ENCODE measurements at regions not wholly inside any gene's neighbourhood (a gene's known extent, or its start where the extent isn't known, plus 50 kb on each side); places are given as distances from the start of the nearest gene placed in this dataset.
"Not testable (repeated sequence)": the region's sequence is repeated elsewhere in the genome, so short reads cannot be mapped to it uniquely, and the experiment has no call there.

DNA sequence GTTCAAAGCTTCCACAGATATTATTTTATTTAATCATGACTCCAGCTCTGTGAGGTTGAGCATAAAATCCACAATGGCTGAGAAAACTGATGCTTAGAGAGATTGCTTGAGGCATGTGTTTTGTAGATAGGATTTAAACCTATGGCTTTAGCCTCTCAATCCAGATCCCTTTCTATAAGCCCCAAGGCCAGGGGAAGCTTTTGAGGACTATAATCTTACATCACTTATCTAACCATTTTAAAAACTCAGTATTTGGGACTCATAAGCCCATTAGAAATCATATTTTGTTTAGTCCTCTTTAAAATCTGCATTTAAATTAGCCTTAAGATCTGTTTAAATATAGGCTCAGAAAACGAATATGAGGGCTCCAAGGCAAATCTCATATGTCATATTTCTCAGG lies 135.4 kb upstream of the SERPINE2 start:
- DNase-seq = no peak

DNA sequence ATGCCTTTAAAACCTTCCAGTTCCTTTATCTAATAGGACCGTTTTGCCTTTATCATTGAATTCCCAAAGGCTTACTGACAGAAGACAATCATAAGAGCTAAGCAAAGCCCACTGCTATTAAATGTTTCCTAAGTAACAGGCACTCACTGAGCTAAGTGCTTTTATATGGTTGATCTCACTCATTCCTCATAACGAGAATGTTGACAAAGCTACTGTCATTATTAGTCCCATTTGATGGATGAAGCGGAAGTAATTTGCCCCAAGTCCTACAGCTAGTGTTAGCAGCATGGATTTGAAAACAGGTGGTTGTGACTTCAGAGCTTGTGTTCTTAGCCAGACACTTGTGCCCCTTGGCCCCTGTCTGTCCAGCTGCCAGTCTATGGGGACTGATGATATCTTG lies 134.8 kb upstream of the SERPINE2 start:
- DNase-seq = no peak

DNA sequence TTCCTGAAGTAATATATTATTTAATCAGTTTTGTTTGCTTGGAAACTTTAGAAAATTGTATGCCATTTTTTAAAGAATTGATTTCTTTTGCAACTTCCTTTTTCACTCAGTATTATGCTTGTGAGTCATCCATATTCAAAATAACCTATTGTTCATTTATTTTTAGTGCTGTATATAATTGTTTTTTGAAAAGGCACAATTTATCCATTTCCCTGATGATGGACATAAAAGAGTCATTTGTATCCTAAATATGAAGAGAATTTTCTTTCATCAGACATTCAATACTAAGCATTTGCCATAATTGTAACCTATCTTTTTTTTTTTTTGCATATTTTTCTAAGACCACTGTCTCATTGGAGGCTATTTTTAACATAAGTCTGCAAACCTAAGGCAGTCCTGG lies 134.1 kb upstream of the SERPINE2 start:
- DNase-seq = no peak

DNA sequence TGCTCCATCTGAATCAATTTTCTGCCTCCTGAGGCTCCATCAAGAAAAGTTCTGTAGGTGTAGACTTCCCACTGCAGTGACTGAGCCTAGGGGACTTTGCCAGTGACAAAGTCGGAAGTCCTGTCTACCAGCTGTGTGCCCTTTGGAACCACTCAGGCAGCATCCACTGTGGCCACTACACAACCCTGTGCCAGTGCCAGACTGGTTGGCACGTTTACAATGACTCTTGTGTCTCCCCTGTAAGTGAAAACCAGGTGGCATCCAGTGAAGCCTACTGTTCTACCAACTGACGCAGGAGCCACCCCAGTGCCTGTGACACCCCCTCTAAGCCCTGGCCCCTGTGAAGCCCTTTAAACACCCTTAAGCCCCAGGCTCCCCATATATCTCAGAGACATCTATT lies 132.1 kb upstream of the SERPINE2 start:
- DNase-seq = no peak

DNA sequence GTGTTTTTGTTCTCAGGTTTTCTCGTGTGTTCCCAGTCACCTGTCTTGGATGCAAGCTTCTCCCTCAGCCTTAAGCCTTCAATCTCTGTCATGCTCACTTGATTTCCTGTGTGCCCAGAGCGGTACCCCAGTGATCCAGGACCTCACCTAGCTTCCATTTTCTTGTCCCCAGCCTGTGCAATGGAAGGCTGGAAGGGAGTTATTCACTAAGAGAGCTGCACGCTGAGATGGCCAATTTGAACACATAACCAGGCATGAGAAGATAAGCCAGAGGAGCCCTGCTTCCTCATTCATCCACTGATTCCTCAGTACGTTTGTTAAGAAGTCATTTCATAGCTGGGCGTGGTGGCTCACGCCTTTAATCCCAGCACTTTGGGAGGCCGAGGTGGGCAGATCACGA lies 130.8 kb upstream of the SERPINE2 start:
- DNase-seq = no peak

DNA sequence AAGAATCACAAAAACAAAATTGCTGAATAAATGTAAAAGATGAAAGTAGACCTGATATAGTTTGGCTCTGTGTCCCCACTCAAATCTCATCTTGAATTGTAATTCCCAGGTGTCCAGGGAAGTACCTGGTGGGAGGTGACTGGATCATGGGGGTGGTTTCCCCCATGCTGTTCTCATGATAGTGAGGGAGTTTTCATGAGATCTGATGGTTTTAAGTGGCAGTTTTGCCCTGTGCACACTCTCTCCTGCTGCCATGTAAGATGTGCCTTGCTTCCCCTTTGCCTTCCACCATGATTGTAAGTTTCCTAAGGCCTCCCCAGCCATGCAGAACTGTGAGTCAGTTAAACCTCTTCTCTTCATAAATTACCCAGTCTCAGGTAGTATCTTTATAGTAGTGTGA lies 128.7 kb upstream of the SERPINE2 start:
- not testable (repeated sequence) for DNase-seq

DNA sequence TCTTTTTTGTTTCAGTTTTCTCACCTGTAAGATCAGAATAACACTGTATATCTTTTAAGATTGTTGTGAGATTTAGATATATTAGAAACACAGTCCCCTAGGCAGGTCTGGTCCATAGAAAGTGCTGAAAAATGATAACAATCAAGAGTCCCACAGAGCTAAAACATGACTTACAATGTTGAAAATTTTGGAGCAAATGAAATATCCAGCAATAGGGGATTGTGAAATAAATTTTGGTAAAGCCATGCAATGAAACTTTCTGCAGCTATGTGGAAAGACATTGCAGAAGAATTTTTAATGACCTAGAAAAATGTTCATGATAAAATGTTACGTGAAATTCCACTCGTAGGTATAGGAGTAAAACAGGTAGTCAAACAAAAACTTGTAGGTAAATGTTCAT lies 127.6 kb upstream of the SERPINE2 start:
- DNase-seq = no peak

DNA sequence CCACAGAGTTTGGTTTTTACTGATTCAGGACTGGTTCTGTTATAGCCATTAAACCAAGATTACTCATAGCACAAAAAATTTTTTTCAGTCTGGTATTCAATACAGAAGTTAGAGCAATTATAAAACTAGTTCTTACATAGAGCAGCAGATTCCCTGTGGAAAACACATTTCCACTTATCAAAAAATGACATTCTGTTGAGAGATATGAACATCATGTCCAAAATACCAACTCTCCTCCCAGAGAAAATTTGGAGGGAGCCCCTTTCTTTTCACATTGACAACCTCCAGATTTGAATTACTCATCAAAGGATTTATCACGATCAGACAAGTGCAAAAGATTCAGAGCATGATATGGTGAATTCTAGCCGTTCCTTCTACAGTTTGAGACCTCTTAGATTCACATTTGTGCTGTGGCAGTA lies 126.8 kb upstream of the SERPINE2 start:
- no peak for DNase-seq

DNA sequence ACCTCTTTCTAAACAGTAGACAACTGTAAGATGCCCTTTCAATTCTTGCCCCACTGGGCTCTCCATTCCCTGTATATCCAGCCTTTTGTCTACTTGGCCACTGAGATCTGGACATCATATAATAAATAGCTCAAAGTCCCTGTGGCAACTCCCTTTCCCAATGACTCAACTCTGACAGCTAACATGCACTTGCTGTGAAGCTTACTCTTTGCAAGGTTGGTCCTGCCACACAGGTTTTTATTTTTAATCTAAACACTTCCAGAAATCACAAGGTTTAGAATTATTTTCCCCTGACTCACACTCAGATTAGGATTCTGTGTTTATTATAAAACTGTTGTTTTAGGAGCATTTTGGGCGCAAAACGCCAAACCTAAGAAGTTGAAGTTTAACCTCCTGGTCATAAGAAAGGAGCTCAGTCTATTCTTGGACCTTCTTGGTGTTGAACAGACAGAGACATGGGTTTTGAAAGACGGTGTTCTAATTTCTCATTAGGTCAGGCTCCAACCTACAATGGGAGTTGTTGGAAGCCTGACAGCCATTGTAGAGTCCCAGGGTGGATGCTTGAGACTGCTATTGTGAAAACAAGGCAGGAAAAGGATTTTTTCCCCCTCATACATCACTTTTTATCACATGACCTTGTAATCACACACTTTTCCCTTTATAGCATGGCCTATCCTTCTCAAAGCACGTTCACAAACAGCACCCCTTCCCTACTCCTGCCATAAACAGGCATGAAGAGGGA lies 124.7 kb upstream of the SERPINE2 start:
- DNase-seq = no peak

DNA sequence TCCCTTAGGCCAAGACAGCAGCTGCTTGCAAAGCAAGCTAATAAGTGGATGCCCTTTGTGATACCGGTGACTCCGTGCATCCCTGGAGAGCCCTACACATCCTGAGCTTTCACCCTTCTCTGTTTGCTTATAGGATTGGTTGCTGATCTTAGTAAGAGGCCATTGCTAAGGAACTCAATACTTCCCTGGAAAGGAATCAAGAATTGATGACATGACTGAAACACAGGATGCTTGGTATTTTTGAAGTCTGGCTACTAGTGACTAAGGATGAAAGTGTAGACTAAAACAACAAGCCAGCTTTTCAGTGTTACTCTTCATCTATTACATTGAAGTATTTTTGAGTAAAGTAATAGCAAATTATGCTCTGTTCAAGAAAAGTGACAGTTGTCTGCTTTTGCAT lies 123.0 kb upstream of the SERPINE2 start:
- DNase-seq = no peak

DNA sequence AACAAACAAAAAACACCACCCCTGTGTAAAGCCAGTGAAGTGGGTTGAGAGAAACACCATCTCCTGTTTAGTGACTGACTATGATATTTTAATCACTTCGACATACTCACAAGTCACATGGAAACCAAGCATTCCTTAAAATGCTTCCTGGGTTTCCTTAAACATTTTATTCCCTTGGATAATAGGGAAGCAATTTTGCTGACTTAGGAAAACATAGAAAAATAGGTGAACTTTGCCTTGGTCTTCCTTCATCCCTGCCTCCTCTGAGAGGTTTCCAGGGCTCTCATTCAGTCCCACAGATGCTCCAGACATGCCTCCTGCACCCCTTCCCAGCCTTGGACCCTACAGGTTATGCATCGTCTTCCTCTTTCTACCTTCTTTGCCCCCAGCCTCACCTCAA lies 122.6 kb upstream of the SERPINE2 start:
- DNase-seq = no peak

DNA sequence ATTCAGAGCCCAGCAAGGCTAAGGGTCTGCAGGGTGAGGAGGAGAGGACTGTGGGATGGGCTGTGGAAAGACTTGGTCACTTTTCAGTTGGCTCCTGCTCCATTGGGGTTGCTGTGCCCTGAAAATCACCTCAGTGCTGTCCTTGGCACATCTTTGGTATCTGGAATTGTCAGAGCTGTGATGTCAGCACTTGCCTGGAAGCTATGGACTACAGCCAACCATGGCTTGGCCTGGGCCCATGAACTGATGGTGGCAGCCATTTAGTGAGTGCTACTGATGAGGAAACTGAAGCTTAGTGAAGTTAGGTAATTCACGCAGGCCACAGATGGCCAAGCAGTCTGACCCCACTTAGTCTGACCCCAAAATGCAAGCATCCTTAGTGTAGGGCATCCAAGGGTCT lies 121.8 kb upstream of the SERPINE2 start:
- no peak for DNase-seq

DNA sequence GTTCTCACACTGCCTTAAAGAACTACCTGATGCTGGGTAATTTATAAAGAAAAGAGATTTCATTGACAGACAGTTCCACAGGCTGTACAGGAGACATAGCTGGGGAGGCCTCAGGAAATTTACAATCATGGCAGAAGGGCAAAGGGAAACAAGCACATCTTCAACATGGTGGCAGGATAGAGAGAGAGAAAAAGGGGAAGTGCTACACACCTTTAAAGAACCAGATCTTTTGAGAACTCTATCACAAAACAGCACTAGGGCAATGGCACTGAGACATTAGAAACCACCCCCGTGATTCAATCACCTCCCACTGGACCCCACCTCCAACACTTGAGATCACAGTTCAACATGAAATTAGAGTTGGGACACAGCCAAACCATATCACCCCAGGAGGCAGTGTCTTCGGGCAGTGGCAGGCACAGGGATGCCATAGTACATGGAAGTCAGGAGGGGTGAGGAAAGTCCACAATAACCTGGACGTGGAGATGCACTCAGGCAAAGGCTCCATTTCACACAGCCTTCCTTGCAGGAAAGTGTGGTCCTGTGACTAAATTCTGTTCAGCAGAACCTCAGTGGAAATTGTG lies 120.4 kb upstream of the SERPINE2 start:
- no peak for DNase-seq

DNA sequence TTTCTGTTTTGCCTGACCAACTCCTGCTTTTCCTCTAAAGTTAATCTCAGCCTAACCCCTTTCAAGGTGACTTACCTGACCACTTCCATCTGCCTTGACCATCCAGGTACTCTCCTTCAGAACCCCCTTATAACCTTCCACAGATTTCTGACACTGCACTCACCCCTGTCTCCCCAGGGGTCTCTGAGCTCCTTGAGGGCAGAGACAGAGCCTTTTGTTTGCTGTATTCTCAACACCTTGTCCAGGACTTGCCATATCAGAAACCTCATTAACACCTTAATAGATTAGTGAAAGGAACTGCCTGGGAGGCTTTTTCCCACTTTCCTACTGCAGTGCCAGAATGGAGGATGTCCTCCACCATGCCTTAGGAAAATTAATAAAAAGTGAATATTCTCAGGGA lies 119.7 kb upstream of the SERPINE2 start:
- no peak for DNase-seq

DNA sequence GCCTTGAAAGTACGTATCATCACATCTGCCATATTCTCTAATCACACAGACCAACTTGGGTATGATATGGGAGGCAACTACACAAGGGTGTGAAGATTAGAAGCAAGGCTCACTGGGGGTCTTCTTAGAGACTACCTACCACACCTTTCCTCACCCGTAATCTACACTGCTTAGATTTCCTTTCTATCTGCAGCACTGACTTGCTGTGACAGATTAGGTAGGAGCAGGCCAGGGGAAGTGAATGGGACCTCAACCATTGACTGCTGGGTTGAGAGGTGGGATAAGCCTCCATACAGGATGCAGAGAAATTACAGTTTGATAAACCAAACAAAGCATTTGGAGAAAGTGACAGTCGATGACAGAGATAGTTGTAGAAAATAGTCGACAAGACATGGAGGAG lies 119.0 kb upstream of the SERPINE2 start:
- no peak for DNase-seq

DNA sequence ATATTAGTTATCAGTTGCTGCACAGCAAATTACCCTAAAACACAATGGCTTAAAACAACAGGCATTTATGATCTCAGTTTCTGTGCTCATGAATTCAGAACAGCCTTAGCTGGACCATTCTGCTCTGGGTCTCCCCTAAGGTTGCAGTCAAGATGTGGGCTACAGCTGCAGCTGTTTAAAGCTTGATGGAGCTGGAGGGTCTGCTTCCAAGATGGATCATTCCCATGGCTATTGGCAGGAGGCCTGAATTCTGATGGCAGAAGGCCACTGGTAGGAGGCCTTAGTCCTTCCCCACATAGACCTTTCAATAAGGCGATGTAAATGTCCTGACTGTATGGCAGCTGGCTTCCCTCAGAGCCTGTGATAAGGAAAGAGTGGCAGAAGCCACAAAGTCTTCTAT lies 118.6 kb upstream of the SERPINE2 start:
- DNase-seq = no peak

DNA sequence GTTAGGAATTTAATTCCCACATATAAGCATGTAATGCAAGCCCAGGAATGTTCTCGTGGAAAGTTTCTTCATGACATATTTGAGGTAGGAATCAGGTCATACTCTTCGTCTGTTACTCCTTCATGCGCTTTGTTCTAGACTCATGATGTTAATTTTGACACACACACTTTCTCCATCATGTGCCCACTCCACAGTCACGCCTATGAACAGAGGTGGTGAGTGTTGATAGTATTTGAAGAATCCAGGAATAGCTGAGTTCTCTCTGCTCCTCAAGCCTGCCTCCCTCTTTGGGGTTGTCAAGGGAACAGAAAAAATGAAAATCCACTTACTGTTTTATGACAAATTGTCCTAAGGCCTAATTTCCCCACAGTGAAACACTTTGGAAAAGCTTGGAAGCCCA lies 117.3 kb upstream of the SERPINE2 start:
- DNase-seq = no peak

DNA sequence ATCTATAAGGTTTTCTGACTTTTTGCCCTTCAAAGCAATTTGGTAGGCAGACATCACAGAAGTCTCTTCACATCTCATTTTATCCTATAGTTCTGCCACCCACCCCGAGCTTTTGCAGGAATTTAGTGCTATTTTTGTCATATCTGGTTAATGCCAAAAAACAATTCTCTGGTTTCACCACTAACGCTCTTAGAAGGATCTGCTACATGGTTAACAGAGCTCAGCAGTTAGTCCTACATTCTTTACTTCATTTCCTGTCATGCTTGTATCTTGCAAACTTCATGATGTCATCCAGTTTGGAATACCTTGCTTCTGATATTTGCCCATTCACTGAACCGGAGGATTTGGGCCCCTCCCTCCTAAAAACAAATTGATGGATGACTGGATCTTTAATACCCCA lies 116.8 kb upstream of the SERPINE2 start:
- no peak for DNase-seq

DNA sequence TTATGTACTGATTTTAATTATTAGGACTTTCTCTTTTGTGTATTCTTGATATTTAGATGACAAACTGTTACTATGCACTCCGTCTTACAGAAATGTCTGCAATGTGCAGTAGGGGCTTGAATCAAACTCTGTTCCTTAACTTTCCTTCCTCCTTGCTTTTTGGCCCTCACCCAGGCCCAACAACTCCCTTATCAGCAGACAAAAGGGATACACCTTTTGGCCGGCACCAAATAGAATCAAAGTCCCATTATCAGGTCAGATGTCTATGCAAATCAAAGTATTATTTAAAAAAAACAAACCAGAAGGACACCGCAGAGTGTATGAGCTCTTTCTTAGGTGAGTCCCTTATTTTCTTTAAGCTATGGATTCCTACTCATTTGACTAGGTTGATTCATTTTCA lies 116.3 kb upstream of the SERPINE2 start:
- no peak for DNase-seq

DNA sequence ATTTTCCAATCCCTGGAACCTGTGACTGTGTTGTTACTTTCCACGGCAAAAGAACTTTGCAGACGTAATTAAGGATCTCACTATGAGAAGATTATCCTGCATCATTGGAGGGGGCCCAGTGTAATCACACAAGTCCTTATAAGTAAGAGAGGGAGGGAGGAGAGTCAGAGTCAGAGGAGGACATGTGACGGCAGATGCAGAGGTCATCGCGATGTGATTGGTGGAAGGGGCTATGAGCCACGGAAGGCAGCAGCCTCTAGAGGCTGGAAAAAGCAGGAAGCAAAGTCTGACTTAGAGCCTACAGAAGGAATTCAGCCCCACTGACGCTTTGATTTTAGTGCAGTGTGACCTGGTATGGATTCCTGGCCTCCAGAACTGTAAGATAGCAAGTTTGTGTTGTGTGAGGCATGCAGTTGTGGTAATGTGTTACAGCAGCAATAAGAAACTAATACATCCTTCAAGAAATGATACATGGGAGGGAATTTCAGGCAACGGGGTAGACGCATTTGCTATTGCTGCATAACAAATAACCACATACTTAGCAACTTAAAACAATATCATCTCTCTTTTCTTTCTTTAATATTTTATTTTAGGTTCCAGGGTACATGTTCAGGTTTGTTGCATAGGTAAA lies 112.7 kb upstream of the SERPINE2 start:
- DNase-seq = no peak

DNA sequence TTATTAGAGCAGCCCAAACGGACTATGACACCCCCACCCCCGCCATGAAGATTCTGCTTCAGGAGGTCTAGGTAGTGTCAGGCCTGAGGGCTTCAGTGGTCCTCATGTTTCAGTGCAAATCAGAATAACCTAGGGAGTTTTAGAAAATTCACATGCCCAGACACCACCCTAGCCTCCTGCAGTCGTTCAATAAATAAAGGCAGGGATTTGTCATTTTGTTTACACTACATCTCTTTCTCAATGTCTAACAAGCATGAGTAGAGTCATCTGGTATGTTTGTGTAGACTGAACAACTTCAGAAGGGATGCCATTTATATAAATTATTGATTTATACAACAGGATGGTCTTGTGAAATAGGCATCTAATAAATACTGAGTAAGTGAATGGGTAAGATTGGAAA lies 112.1 kb upstream of the SERPINE2 start:
- no peak for DNase-seq

DNA sequence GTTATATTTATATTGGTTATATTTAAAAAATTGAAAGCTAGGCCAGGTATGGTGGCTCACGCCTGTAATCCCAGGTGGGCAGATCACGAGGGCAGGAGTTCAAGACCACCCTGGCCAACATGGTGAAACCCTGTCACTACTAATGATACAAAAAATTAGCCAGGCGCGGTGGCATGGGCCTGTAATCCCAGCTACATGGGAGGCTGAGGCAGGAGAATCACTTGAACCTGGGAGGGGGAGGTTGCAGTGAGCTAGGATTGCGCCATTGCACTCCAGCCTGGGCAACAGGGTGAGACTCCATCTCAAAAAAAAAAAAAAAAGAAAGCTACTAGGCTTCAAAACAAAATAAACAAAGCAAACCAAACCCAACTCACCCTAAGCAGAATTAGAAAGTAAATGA lies 109.0 kb upstream of the SERPINE2 start:
- DNase-seq = not testable (repeated sequence)

DNA sequence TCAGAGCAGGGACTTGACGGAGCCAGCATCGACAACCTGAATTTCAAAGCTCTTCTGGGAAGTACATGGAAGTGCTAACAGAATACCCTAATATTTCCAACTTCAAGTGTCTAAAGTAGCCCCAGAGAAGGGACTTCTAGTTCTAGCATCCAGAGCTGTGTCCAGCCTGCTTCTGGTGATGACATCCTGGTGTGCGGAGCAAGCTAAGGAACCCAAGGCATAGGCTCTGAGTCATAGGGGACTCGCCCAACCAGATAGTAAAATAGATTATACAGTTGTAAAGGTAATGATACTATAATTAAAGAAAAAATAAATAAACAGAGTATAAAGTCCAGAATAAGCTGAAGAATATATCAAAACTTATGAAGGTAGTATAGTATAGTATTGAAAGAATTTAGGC lies 108.1 kb upstream of the SERPINE2 start:
- no peak for DNase-seq

DNA sequence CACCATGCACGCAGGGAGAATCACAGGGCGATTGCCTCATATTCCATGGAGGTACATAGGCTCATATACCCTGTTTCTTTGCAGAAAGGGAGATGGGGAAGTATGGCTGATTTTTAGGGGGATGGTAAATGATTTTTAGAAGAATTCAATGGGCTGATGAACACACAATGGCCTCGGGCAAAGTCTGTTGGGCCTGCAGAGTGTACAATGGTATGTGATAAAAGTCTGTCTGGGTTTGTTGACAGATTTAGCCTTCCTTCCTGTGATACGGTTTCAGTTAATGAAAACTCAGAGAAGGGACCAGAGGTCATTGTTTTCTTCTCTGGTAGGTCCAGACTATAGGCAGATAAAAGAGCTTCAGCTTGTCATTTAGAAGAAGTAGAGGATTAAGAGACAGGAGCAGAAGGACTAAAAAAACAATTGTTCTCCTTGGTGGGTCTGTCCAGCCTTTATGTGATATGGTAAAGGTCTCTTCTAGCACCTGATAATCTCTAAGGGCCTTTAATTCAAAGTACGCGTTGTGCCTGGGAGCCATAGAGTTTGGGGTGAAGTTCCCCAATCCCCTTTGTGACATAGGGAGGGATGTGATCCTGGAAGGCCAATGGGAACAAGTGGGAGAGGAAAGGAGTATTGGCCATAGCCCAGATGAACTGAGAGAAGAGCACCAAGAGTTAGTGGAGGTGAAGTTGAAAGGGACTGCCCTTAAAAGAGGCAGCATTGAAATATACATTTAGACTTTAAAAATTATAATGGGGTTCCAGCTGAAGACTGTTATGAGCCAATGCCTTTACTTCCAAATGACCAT lies 107.5 kb upstream of the SERPINE2 start:
- no peak for DNase-seq
